Right atrium auricular region (tissue), 2 donors: ENCODE measurements at regions not wholly inside any gene's neighbourhood (a gene's known extent, or its start where the extent isn't known, plus 50 kb on each side); places are given as distances from the start of the nearest gene placed in this dataset.
"Not testable (repeated sequence)": the region's sequence is repeated elsewhere in the genome, so short reads cannot be mapped to it uniquely, and the experiment has no call there.

Source experiments
- DNase-seq: peaks from one replicate; pipeline ENCODE4 v3.0.0-alpha.2; 2019; ENCODE audit warnings: low spot score
- H3K27ac ChIP-seq, 2 donors: fragments of 200-600 bp; sonication (generic); 1 replicate in 1 of 2; 2 replicates in 1 of 2; pipeline ENCODE4 v1.5.1; 2016 to 2019
- H3K27me3 ChIP-seq, 2 donors: fragments of 200-600 bp; sonication (generic); one replicate each; pipeline versions ENCODE4 v1.5.1 to v1.6.0; 2017 to 2019
- H3K36me3 ChIP-seq: fragments of 200-600 bp; sonication (generic); one replicate; pipeline ENCODE4 v1.5.1; 2016
- H3K4me1 ChIP-seq, 2 donors: fragments of 200-600 bp; sonication (generic); one replicate each; pipeline versions ENCODE4 v1.5.1 to v1.6.0; 2017 to 2019
- H3K4me3 ChIP-seq, 2 donors: fragments of 200-600 bp; sonication (generic); 1 replicate in 1 of 2; 2 replicates in 1 of 2; pipeline ENCODE4 v1.5.1; 2017 to 2019; ENCODE audit warnings: mild to moderate bottlenecking in 1 of 2, moderate library complexity in 1 of 2
- H3K9me3 ChIP-seq, 2 donors: fragments of 200-600 bp; sonication (generic); one replicate each; pipeline ENCODE4 v1.5.1; 2019
- TF ChIP-seq, protein P1 (sequence below), 2 donors: fragments of 200-600 bp; sonication (generic); IDR thresholded peaks; one replicate each; pipeline ENCODE4 v1.5.1; 2019; ENCODE audit warnings: antibody characterized with exemption in 2 of 2

- no peaks in the 10 kb centered on the region for H3K9me3 ChIP-seq
- H3K4me3 ChIP-seq: no peak overlapping the region
- TF ChIP-seq, protein P1, sequence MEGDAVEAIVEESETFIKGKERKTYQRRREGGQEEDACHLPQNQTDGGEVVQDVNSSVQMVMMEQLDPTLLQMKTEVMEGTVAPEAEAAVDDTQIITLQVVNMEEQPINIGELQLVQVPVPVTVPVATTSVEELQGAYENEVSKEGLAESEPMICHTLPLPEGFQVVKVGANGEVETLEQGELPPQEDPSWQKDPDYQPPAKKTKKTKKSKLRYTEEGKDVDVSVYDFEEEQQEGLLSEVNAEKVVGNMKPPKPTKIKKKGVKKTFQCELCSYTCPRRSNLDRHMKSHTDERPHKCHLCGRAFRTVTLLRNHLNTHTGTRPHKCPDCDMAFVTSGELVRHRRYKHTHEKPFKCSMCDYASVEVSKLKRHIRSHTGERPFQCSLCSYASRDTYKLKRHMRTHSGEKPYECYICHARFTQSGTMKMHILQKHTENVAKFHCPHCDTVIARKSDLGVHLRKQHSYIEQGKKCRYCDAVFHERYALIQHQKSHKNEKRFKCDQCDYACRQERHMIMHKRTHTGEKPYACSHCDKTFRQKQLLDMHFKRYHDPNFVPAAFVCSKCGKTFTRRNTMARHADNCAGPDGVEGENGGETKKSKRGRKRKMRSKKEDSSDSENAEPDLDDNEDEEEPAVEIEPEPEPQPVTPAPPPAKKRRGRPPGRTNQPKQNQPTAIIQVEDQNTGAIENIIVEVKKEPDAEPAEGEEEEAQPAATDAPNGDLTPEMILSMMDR (IDR thresholded peaks at IDR 0.05): no peak
- H3K36me3 ChIP-seq: no peaks in the 10 kb centered on the region
- H3K27me3 ChIP-seq: no peaks in the 10 kb centered on the region
- DNase-seq: no peak
- peaks cover 0 to 9% of the 10 kb centered on the region in 2 donors for H3K4me1 ChIP-seq
- no peak overlapping the region for H3K27ac ChIP-seq
Observed at GRCh38 chr4:18695733-18696527, 674.4 kb upstream of the LCORL start.

- H3K27me3 ChIP-seq: no peaks in the 10 kb centered on the region
- H3K9me3 ChIP-seq: no peaks in the 10 kb centered on the region
- H3K36me3 ChIP-seq: no peaks in the 10 kb centered on the region
- H3K4me3 ChIP-seq: no peak overlapping the region
- H3K4me1 ChIP-seq: peaks cover 0 to 9% of the 10 kb centered on the region in 2 donors
- DNase-seq: no peak
- TF ChIP-seq, protein P1 (IDR thresholded peaks at IDR 0.05): peak in 1 of 2 donors; percentile 19
- H3K27ac ChIP-seq: no peak overlapping the region
Observed at GRCh38 chr4:18691431-18692200, 670.1 kb upstream of the LCORL start.

DNA sequence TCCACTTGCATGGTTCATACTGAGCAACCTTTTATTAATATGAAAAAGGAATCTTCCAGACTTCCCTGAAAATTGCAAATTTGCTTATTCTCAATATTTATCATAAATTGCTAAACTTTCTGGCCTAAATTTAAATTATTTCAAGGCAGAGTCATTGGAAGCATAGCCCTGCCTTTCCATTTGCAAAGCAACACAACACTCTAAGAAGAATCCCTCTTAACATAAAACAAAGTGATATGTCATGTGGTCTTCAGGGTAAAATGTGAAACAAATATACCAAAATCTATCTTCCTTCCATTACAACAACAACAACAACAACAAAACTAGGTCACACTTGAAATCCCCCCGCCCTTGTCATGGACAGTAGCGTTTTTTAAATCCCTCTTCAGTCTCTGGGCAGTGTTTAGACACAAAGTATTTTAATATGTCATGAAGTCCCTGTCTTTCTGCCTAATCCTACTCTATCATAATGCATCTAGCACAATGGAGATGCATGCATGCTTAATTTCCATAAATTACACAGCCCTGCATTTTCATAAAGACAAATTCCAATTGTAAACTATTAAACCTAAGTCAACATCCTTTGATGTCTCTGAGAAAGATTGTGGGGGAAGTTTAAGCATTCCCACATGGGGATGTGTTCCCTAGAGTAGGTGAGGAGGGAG is 668.9 kb upstream of the LCORL start:
- H3K36me3 ChIP-seq: no peaks in the 10 kb centered on the region
- H3K27me3 ChIP-seq: no peaks in the 10 kb centered on the region
- TF ChIP-seq, protein P1 (IDR thresholded peaks at IDR 0.05): no peak
- no peak overlapping the region for H3K27ac ChIP-seq
- no peak for DNase-seq
- peaks cover 0 to 9% of the 10 kb centered on the region in 2 donors for H3K4me1 ChIP-seq
- H3K4me3 ChIP-seq: no peak overlapping the region
- no peaks in the 10 kb centered on the region for H3K9me3 ChIP-seq

GRCh38 chr4:18689308-18690115 is 668.0 kb upstream of the LCORL start:
- H3K27me3 ChIP-seq: no peaks in the 10 kb centered on the region
- no peaks in the 10 kb centered on the region for H3K9me3 ChIP-seq
- H3K4me1 ChIP-seq: peaks cover 0 to 9% of the 10 kb centered on the region in 2 donors
- H3K36me3 ChIP-seq: no peaks in the 10 kb centered on the region
- H3K27ac ChIP-seq: no peak overlapping the region
- DNase-seq: no peak
- TF ChIP-seq, protein P1 (IDR thresholded peaks at IDR 0.05): peak; percentile 81 to 87
- H3K4me3 ChIP-seq: no peak overlapping the region

GRCh38 chr4:18688351-18688750 is 666.8 kb upstream of the LCORL start:
- not testable (repeated sequence) for H3K9me3 ChIP-seq, DNase-seq, H3K27me3 ChIP-seq, H3K4me3 ChIP-seq, H3K27ac ChIP-seq, H3K4me1 ChIP-seq, H3K36me3 ChIP-seq
